GM18511 (cell line): ENCODE measurements at regions not wholly inside any gene's neighbourhood (a gene's known extent, or its start where the extent isn't known, plus 50 kb on each side); places are given as distances from the start of the nearest gene placed in this dataset.

ENCODE experiments used
- ATAC-seq: cut with Tn5 transposase; IDR thresholded peaks from one replicate; pipeline ENCODE4 v1.9.1; 2021; ENCODE audit warnings: mild to moderate bottlenecking, moderate library complexity; ENCODE audit not compliant: unreplicated experiment

DNA sequence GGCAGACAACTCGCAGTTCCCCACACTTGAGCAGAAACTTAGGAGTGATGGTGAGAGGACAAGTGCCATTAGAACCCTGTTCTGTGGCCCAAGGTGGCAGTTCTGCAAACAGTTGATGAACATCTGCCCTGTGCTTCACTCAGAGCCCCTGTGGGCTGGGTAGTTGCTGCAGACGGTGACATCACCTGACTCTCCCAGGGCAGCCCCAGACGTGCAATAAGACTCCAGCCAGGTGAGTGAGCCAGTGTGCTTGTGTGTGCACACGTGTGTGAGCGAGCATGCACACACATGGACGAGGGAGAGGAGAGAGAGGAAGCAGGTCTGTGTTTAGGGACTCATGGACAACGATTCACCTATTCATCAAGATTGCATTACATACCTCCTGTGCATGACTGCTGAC is 136.0 kb upstream of the GLI2 start:
- no peak for ATAC-seq

DNA sequence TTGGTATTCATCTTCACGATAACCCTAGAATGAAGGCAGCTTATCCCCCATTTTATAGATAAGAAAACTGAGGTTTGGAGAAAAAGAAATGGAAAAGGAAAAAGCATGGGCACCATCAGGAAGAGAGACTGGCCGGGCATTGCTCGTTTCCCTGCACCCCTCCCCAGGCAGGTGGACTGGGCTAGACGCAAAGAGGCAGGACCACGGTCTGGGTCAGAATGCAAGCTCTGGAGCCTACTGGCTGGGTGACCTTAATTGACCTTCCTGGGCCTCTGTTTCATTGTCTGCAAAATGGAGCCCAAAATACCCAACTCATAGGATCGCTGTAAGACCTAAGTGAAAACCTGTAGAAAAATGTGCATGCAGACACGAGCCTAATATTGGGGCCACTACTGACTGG is 135.3 kb upstream of the GLI2 start:
- ATAC-seq, result no peak

DNA sequence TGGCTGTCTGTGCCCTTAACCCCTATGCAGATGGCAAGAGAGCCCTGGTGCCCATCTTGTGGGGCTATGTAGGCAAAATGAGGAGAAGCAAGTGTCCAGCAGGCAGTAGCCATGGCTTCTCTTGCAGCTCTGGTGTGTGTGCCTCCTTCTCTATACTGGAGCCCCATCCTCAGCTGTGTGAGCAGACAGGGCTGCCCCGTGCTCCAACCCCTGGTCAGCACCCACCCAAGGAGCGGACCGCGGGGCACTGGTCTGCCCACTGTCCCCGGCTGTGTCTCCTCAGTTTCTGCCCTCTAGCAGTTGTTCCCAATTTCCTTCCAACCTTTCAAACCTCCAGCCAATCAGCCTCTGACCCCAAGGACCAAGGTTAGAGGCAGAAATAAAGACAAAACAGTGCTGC is 134.9 kb upstream of the GLI2 start:
- no peak for ATAC-seq

DNA sequence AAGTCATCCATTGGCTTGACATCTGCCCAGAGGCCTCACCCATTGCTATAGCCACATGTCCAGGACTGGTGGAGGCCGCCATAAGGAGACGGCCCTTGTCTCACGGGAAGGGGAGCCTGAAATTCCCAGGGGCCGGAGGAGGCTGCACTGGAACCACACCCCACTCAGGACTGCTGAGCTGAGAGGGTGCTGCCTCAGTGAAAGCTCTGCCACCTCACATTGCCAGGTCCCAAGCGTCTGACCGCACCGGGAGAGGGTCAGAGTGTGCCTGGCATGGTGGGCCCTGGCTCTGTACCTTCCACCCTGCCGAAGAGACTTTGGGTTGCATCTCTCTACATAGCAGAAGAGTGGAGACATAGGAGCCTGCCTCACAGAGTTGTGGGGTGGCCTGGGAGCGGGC is 134.1 kb upstream of the GLI2 start:
- ATAC-seq, result no peak

DNA sequence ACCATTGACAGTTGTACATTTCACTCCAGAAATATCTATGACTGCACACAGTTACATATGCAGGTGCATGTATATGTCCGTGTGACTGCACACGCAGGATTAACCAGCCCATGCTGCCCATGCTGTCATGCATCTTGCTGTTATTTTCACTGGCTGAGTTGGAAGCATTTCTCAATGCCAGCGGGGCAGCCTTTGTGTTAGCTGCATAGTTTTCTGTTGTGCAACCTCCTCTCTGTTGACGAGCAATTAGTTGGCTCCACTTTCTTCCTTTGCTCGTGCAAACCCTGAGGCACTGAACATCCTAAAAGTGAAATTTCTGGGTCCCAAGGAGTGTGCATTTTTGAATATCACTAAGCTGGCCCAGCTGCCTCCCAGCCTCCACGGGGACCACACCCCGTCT is 133.4 kb upstream of the GLI2 start:
- ATAC-seq, result no peak

DNA sequence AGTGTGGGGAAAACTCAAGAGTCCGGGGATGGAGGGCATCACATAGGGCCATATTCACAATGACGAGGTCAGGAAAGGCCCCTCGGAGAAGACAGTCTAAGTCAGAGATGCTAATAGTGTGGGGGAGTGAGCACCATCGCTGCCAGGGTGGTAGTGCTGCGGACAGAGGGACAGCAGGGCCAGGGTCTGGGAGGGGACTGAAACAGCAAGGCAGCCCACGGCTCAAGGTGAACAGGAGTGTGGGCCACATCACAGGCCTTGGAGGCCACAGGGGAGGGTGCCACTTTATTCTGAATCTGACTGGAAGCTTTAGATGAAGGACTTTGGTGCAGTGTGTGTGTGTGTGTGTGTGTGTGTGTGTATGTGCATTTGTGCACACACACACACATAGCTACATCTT is 130.9 kb upstream of the GLI2 start:
- ATAC-seq, result no peak

DNA sequence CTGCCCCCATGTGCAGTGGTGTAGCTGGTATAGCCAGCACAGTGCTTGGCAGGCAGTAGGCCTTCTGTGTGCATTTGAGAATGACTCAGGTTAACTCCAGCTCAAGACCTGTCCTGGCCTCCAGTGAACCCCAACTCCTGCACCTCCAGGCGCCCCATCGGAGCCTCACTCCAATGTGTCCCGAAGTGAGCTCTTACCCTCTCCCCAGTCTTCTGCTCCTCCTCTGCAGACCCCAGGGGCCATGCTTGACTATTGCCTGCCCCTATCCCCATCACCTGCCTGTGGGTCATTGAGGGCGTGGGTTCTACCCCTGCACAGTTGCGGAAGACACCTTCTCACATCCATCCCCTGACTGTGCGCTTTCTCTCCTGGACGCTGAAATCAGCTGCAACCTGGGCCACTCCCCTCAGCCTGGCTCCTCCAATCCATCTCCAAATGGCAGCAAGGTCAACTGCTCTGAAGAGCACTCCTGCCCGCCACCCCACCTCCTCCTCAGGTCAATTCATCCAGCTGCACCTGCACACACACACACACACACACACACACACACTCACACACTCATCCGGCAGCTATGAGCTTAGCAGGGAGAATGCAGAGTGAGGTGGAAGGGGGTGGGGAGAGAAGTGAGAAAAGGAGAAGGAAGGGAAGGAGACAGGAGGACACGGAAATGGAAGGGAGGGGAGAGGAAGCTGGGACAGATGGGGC is 130.3 kb upstream of the GLI2 start:
- no peak for ATAC-seq

DNA sequence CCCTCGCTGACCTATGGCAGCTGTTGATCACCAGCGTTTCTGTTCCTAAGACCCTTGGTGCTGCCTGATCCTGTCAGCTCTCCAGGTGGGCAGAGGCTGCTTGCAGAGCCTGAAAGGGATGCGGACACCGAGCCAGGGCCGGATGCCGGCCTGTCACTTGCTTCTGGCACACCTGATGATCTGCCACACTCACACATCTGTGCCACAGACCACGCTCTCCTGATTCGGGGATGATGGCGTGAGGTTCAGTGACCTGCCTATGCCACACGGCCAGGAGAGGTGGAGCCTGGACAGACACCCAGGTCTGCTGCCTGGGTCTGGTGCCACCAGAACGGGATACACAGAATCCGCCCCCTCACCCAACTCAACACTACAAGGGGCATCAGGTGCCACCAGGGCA is 129.4 kb upstream of the GLI2 start:
- no peak for ATAC-seq

DNA sequence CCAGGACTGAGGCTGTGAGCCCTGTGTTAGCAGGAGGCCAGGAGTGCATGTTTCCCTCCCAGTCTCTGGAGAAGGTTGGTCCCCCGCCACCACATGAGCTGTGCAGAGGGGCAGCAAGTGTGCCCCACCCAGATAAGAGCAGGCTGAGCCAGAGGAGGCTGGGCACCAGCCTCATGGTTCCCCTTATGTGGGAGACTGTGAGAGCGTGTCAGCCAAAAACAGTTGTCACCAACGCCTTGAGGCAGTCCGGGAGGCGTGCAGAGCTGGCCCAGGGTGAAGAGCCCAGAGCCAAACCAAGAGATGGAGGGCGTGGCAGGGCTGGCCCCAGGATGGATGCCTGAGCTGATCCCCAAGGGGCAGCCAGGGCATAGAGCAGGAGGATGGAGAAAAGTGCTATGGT is 128.7 kb upstream of the GLI2 start:
- no peak for ATAC-seq

DNA sequence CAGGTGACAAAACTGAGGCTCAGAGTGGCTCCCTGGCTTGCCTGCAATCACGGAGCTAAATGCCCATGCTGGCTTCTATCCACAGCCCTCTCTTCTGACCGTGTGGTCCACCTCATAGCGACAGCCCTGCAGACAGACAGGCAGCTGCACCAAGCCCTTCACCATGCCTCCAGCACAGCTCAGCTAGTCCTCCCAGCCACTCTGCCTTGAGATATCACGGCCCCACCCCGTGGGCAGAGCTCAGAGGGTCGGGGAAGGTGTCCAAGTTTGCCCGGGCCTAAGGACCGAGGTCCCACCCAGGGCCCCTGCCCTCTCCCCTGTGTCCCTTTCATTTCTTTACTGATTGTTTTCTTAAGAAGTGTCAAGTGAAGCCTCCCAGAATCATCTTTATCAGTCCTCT is 128.2 kb upstream of the GLI2 start:
- no peak for ATAC-seq

DNA sequence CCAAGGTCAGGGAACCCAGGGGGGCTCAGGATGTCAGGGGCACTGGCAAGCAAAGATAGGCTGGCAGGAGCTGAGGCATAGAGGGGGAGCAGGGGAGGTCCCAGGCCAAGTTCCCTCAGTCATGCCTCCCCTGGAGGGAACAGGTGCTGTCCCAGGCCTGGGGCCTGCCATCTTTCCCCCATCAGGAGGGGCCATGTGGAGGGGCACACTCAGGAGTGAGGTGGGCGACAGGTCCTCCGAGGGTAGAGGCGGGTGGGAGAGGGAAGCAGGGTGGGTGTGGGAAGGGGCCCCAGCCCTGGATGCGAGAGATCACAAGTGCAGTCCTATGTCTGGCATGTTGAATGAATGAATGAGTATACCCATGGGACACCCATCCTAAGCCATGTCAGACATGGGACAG is 127.7 kb upstream of the GLI2 start:
- ATAC-seq, result no peak

DNA sequence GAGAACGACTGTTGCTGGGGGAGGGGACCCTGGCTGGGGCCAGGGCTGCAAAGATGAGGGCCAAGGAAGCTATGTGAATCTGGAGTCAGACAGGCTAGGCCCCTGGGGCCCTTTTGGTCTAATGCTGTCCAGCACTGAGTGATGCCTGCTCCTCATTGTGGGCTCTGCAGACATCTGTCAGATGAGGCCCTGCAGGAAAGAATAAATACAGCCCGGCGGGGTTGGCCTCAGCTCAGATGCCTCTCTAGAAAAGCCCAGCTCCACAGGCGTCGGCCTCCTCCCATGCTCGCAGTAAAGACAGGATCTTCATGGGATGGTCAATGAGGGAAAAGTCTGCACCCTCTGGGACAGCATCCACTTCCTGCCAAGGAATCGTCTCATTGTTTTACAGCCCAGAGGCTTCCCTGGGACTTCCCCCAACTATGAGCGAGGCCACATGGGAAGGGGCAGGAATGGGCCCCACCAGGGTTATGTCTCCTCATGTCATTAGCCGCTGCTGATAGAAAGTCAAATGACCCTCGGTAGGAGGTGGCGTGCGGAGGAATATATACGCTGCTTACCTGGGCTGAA is 125.8 kb upstream of the GLI2 start:
- ATAC-seq, result no peak

DNA sequence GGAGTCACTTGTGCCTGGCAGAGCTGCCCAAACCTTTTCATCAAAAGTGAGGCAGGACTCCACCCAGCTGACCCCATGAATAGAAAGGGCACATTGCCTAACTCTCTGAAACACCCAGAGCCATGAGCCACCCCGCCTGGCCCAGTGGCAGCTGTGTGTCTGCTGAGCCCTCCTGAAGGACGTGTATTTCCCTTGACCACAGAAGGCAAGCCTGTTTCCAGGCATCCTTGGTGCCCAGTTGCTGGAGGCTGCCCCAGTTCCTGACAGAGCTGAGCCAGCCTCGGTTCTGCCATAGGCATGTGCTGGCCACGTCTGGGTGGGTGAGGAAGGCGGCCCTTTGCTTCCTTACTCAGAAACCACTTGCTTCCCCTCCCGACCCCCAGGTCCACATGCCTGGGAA is 124.7 kb upstream of the GLI2 start:
- ATAC-seq, result no peak

DNA sequence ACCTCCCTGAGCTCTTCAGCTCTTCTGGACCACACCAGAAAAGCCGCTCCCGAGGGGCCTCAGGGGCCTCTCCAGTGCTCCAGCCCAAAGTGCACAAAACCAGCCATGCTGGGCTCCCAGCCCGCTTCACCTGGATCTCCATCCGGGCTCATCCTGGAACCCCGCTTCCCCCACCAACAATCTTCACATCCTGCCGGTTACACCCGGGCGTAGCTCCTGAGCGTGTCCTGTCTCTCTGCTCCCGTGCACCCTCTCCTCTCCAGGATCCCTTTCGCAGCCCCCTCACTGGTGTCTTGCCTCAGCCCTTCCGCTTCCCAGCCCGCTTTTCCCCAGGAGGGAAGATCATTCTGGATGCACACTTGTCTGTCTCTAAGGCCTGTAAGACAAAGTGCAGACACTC is 123.7 kb upstream of the GLI2 start:
- ATAC-seq, result no peak

DNA sequence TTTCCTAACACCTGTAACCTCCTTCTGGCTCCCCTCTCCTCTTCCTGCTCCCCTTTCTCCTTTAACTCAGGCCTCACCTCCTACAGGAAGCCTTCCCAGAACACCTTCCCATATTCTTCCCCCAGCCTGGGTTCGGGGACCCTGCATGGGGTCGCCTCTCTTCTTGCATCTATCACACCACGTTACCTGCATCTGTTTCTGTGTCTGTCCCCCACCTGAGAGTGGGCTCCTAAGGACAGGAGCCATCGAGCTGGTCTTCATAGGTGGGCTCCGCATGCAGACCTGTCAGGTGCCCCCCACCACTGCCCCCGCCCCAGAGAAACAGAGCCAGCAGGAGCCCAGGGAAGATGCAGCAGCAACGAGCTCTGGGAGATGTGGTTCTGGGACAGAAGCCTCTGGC is 123.2 kb upstream of the GLI2 start:
- ATAC-seq, result no peak

DNA sequence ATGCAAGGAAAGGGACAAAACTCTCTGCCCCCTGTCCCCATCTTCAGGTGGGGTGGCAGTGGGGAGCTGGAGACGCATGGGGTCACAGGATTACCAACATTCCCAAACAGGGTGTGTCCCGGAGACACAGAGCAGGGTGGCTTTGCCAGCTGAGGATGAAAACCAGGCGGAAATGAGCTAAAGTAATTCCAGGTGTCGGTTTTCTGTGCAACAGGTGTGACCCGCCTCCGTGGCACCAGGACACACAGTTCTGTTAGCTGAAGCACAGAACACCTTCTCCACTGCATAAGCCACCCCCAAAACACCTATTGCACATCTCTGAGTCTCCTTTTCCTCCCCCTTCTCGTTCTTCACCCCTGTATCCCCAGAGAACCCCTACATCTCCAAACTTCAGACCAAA is 122.7 kb upstream of the GLI2 start:
- ATAC-seq, result no peak

DNA sequence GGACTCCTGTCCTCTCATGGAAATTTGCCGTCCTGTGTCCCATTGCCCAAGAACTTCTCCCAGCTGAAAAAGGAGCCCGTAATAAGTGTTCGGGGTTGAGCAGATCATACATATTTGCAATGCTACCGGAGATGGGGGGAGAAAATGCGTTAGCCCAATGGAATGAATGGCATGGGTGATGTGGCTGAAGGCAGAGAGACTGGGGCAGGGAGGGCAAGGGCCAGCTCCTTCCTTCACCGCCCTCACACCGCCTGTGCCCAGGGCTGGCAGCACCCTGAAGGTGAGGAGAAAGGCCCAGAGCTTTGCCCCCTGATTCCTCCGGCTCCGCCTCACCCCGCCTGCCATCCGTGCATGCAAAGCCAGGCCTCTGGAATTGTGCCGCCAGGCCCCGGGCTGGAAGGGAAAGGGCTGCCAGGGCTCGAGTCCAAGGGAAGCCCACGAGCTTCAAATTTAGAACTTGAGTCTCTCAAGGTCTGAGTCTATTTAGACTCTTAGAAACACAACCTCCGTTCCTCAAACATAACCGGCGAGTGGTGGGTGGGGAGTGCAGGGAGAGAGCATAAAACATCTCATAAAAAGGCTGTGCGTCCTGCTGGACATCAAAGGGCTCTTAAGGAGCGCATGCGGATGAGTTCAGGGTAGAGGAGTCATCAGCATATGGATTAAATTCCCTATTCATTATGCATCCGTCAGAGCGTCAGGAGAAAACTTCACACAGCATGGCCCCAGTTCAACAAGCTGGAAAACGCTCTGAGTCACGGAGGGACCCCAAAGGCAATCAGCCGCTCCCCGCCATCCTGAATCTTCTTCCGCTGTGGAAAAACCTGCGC is 121.7 kb upstream of the GLI2 start:
- no peak for ATAC-seq

DNA sequence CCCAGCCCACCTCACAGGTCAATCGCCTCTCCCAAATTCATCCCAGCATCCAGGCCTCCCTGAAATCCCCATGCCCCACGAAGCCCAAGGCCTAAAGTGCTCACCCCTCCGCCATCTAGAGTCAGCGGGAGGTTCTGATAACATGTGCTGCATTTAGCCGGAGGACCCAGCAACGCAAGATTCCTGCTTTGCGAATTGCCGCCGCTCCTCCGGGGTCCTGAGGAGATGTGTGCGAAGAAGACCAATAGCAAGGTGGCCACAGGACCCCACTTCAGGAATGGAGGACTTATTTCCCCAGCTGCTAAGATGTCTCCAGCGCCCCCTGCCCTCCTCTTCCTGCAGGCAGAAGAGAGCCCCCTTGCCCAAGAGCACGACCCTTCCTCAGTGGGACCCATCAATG is 120.8 kb upstream of the GLI2 start:
- ATAC-seq, result no peak

DNA sequence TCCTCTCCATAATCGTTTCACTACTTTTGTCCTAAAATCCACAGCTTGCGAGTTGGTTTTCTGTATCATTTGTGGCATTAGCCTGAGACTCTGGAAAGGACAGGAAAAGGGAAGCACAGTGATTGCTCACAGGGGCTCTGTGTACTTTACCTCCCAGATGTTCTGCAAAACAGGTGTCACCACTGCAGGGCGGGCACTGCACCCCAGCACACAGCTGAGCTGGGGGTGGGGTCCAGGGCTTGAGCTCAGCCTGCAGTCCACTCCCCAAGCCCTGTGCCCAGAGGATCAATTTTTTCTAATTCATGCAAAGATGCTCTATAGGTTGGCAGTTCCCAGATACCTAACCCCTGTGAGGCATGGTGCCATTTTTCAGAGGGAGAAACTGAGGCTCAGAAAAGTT is 119.4 kb upstream of the GLI2 start:
- no peak for ATAC-seq

DNA sequence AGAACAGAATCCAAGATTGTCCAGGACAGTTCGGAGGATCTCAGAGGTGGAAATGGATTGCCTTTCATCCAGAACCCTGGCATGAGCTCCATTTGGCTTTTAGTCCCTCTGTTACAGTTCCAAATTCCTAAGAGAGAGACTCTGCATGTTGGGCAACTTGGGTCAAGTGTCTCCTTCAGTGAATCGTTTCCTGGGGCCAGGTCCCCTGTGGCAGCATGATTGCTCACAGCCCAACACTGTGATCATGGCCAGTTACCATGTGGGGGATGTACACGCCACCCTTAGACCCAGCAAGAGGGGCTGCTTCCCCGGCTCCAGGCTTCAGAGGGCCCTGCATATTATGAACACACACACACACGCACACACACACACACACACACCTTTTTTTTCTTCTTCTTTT is 118.6 kb upstream of the GLI2 start:
- ATAC-seq, result no peak

DNA sequence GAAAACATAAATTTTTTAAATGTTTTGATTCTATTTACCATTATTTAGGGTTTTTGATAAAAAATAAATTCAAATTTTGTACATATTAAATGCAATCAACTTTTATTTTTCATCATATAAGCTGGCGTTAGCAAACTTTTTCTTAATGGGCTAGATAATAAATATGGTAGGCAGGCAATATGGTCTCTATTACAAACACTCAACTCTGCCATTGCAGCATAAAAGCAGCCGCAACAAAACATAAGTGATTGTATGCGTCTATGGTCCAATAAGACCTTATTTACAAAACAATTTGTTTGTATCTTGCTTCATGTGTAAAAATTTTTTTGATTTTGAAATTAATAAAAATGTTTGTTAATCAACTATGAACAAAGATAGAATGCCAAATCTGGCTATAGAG is 116.8 kb upstream of the GLI2 start:
- ATAC-seq, result no peak

DNA sequence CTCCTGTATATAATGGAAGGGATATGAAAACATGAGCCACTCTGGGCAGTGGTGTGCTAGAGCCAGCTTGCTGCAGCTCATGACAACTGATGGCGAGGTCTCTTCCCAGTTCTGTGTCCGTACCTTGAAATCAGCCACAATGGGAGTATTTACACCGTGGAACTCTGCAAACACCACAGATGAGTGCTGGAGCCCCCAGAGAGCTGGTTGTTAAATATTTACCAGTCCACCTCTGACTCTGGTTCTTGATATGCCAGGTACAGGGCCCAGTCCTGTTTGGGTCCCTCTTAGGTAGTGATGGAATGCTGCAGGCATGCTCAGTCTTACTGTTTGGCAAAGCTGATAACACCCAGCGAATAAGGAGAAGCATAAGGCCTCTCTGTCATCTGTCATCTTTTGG is 116.1 kb upstream of the GLI2 start:
- no peak for ATAC-seq
